ENCODE measurements at regions not wholly inside any gene's neighbourhood (a gene's known extent, or its start where the extent isn't known, plus 50 kb on each side); places are given as distances from the start of the nearest gene placed in this dataset.

- TF ChIP-seq CHD7 (IDR thresholded peaks at IDR 0.05; ENCODE audit: insufficient replicate concordance, low read length) (no peak), GABPA (IDR thresholded peaks at IDR 0.05; ENCODE audit: borderline replicate concordance, insufficient read depth, low read length) (no peak), ATF2 (IDR thresholded peaks at IDR 0.05; ENCODE audit: low read length) (no peak), BACH1 (IDR thresholded peaks at IDR 0.05; ENCODE audit: low read length) (no peak), JUND (IDR thresholded peaks at IDR 0.05; ENCODE audit: low read length) (no peak), TEAD4 (IDR thresholded peaks at IDR 0.05; ENCODE audit: low read depth, low read length) (no peak), SUZ12 (IDR thresholded peaks at IDR 0.05; ENCODE audit: low read length) (no peak), CBX8 (IDR thresholded peaks at IDR 0.05; ENCODE audit: borderline replicate concordance, low read depth, low read length) (no peak), CEBPB (IDR thresholded peaks at IDR 0.05; ENCODE audit: low read depth, low read length) (no peak), TAF7 (optimal IDR thresholded peaks at IDR 0.05; ENCODE audit: borderline replicate concordance, low read depth, low read length) (no peak), YY1 (IDR thresholded peaks at IDR 0.05; ENCODE audit: low read depth, low read length) (no peak)
These were observed 250.7 kb upstream of the TBL1XR1 start (continued) for GRCh38 chr3:177447938-177448337.
